GM12892 (cell line): ENCODE measurements at regions not wholly inside any gene's neighbourhood (a gene's known extent, or its start where the extent isn't known, plus 50 kb on each side); places are given as distances from the start of the nearest gene placed in this dataset.

ENCODE experiments used
- POLR2A ChIP-seq: IDR thresholded peaks from 2 replicates; pipeline ENCODE4 v1.6.1; 2011; ENCODE audit warnings: low read depth, low read length, control low read depth
- POLR2AphosphoS5 ChIP-seq: IDR thresholded peaks from 2 replicates; pipeline ENCODE4 v1.6.1; 2011; ENCODE audit warnings: low read depth, low read length, control low read depth
- TAF1 ChIP-seq: IDR thresholded peaks from 2 replicates; pipeline ENCODE4 v1.6.1; 2011; ENCODE audit warnings: low read depth, mild to moderate bottlenecking, control low read depth, low read length, borderline replicate concordance

- no peak for TF ChIP-seq POLR2AphosphoS5
- TF ChIP-seq POLR2A = no peak
- no peak for TF ChIP-seq TAF1
These were observed 97.6 kb upstream of the SEC11C start for GRCh38 chr18:59041819-59042815.
